H9 (cell line): ENCODE measurements at regions not wholly inside any gene's neighbourhood (a gene's known extent, or its start where the extent isn't known, plus 50 kb on each side); places are given as distances from the start of the nearest gene placed in this dataset.

Experiments
- DNase-seq: peaks from one replicate; pipeline ENCODE4 v3.0.0-alpha.2; 2017
- H2AFZ ChIP-seq: one replicate; pipeline ENCODE4 v1.6.1; 2013; ENCODE audit warnings: mild to moderate bottlenecking, low read length, control low read depth, moderate library complexity
- H2AK5ac ChIP-seq: 2 replicates; pipeline ENCODE4 v1.6.1; 2013; ENCODE audit warnings: low read length, control low read depth, mixed read lengths; ENCODE audit not compliant: insufficient read length
- H2BK120ac ChIP-seq: one replicate; pipeline ENCODE4 v1.6.1; 2013; ENCODE audit warnings: low read depth, mild to moderate bottlenecking, low read length, control low read depth, inconsistent platforms; ENCODE audit not compliant: poor library complexity, severe bottlenecking
- H2BK12ac ChIP-seq: 2 replicates; pipeline ENCODE4 v1.6.1; 2013; ENCODE audit warnings: low read length, control low read depth, mixed read lengths, low read depth; ENCODE audit not compliant: insufficient read length
- H2BK15ac ChIP-seq: 2 replicates; pipeline ENCODE4 v1.6.1; 2013; ENCODE audit warnings: low read depth, low read length, control low read depth
- H2BK20ac ChIP-seq: one replicate; pipeline ENCODE4 v1.6.1; 2013; ENCODE audit warnings: low read depth, mild to moderate bottlenecking, low read length, control low read depth, inconsistent platforms; ENCODE audit not compliant: poor library complexity, severe bottlenecking
- H2BK5ac ChIP-seq: 2 replicates; pipeline ENCODE4 v1.6.1; 2013; ENCODE audit warnings: low read length, control low read depth, mixed read lengths; ENCODE audit not compliant: insufficient read length
- H3K14ac ChIP-seq: 2 replicates; pipeline ENCODE4 v1.6.1; 2013; ENCODE audit warnings: low read length, control low read depth; ENCODE audit not compliant: insufficient read depth
- H3K18ac ChIP-seq: 2 replicates; pipeline ENCODE4 v1.6.1; 2013; ENCODE audit warnings: low read depth, mild to moderate bottlenecking, mixed read lengths, low read length, control low read depth; ENCODE audit not compliant: insufficient read length
- H3K23ac ChIP-seq: 2 replicates; pipeline ENCODE4 v1.6.1; 2013; ENCODE audit warnings: low read length, control low read depth, mixed read lengths, low read depth; ENCODE audit not compliant: insufficient read length
- H3K23me2 ChIP-seq: 2 replicates; pipeline ENCODE4 v1.6.1; 2013; ENCODE audit warnings: low read depth, mild to moderate bottlenecking, mixed read lengths, low read length, control low read depth; ENCODE audit not compliant: insufficient read length, poor library complexity, severe bottlenecking
- H3K27ac ChIP-seq: 2 replicates; pipeline ENCODE4 v1.5.1; 2013; ENCODE audit warnings: low read length, control low read depth, mixed read lengths, low read depth; ENCODE audit not compliant: insufficient read length
- H3K27me3 ChIP-seq: 2 replicates; pipeline ENCODE4 v1.6.1; 2013; ENCODE audit warnings: low read length, control low read depth, inconsistent platforms; ENCODE audit not compliant: insufficient read depth
- H3K4ac ChIP-seq: 2 replicates; pipeline ENCODE4 v1.6.1; 2013; ENCODE audit warnings: low read depth, mild to moderate bottlenecking, control low read depth, inconsistent platforms, low read length, moderate library complexity
- H3K4me1 ChIP-seq: 2 replicates; pipeline ENCODE4 v1.6.1; 2013; ENCODE audit warnings: low read length, control low read depth, inconsistent platforms; ENCODE audit not compliant: insufficient read depth
- H3K4me2 ChIP-seq: 2 replicates; pipeline ENCODE4 v1.6.1; 2013; ENCODE audit warnings: low read length, control low read depth, mixed read lengths; ENCODE audit not compliant: insufficient read length, insufficient read depth
- H3K56ac ChIP-seq: 2 replicates; pipeline ENCODE4 v1.6.1; 2013; ENCODE audit warnings: low read depth, mild to moderate bottlenecking, mixed read lengths, low read length, control low read depth; ENCODE audit not compliant: insufficient read length
- H3K79me1 ChIP-seq: 2 replicates; pipeline ENCODE4 v1.6.1; 2013; ENCODE audit warnings: low read depth, mild to moderate bottlenecking, moderate library complexity, low read length, control low read depth, inconsistent platforms; ENCODE audit not compliant: insufficient read depth, poor library complexity, severe bottlenecking
- H3K79me2 ChIP-seq: 2 replicates; pipeline ENCODE4 v1.6.1; 2013; ENCODE audit warnings: low read length, control low read depth, inconsistent platforms; ENCODE audit not compliant: insufficient read depth
- H3K9ac ChIP-seq: 2 replicates; pipeline ENCODE4 v1.6.1; 2013; ENCODE audit warnings: low read length, control low read depth, mixed read lengths; ENCODE audit not compliant: insufficient read length; ENCODE audit errors: extremely low read depth
- H3K9me3 ChIP-seq: one replicate; pipeline ENCODE4 v1.6.1; 2013; ENCODE audit warnings: low read depth, low read length, inconsistent platforms; ENCODE audit not compliant: control insufficient read depth
- H3T11ph ChIP-seq: one replicate; pipeline ENCODE4 v1.6.1; 2013; ENCODE audit warnings: mild to moderate bottlenecking, low read length, control low read depth, inconsistent platforms
- H4K20me1 ChIP-seq: one replicate; pipeline ENCODE4 v1.6.1; 2013; ENCODE audit not compliant: control insufficient read depth, insufficient read length, insufficient read depth
- H4K5ac ChIP-seq: 2 replicates; pipeline ENCODE4 v1.6.1; 2013; ENCODE audit warnings: low read depth, mild to moderate bottlenecking, mixed read lengths, low read length, control low read depth; ENCODE audit not compliant: insufficient read length
- H4K8ac ChIP-seq: replicated peaks from 2 replicates; pipeline ENCODE4 v1.6.1; 2013; ENCODE audit warnings: low read length, control low read depth, mixed read lengths, low read depth; ENCODE audit not compliant: insufficient read length
- H4K91ac ChIP-seq: 2 replicates; pipeline ENCODE4 v1.6.1; 2013; ENCODE audit warnings: low read depth, mild to moderate bottlenecking, moderate library complexity, mixed read lengths, low read length, control low read depth; ENCODE audit not compliant: insufficient read length
- H3K27ac Mint-ChIP-seq, 3 experiments: 2 replicates in 2 of 3; 3 replicates in 1 of 3; pipeline ENCODE4 v1.8.0; 2020 to 2021; ENCODE audit warnings: mixed read lengths in 3 of 3, mild to moderate bottlenecking in 1 of 3, moderate library complexity in 1 of 3
- H3K27me3 Mint-ChIP-seq: 2 replicates; pipeline ENCODE4 v1.8.0; 2021; ENCODE audit warnings: low read depth, mild to moderate bottlenecking, moderate library complexity, mixed read lengths
- H3K36me3 Mint-ChIP-seq, 3 experiments: 2 replicates in 2 of 3; 3 replicates in 1 of 3; pipeline ENCODE4 v1.8.0; 2020 to 2021; ENCODE audit warnings: low read depth in 3 of 3, mixed read lengths in 3 of 3; ENCODE audit not compliant: insufficient read depth in 1 of 3
- H3K4me1 Mint-ChIP-seq, 2 experiments: 2 replicates each; pipeline ENCODE4 v1.8.0; 2020; ENCODE audit warnings: mixed read lengths in 2 of 2
- H3K4me3 Mint-ChIP-seq, 2 experiments: 2 replicates in 1 of 2; 3 replicates in 1 of 2; pipeline ENCODE4 v1.8.0; 2020 to 2021; ENCODE audit warnings: mild to moderate bottlenecking in 2 of 2, mixed read lengths in 2 of 2, moderate library complexity in 1 of 2
- H3K9me3 Mint-ChIP-seq, 2 experiments: 2 replicates in 1 of 2; 3 replicates in 1 of 2; pipeline ENCODE4 v1.8.0; 2020; ENCODE audit warnings: mild to moderate bottlenecking in 2 of 2, mixed read lengths in 2 of 2, moderate library complexity in 1 of 2
- TF ChIP-seq, protein P1 (sequence below): fragments of 200-600 bp; sonication (generic); conservative IDR thresholded peaks from 3 replicates; pipeline ENCODE4 v1.8.0; 2021; ENCODE audit warnings: antibody characterized with exemption, mild to moderate bottlenecking

DNA sequence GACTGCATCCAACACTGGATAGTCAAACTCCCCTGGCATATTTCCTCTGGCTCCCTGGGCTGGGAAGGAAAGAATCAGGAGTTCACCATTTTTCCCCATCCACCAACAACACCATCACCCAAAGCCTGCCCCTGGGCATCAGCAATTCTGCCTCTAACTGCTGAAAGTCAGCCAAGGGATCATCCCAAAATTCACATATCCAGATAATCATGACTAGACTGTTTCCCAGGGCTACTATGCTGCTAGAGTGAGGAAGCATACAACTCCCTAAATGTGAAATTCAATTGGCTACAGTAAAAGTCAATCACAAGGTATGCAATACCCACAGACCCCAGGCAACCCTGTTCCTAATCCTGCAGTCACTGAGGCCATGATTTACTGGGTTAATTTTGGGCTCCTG lies 230.6 kb downstream of the C16orf95 start:
- no peak overlapping the region for H4K91ac ChIP-seq
- H3K4me2 ChIP-seq = no peak overlapping the region
- Mint-ChIP-seq H3K9me3 (peaks cover 24 to 25% of the 10 kb centered on the region in 2 experiments), H3K4me1 (peaks cover 29 to 30% of the 10 kb centered on the region in 2 experiments), H3K36me3 (peaks cover 4 to 21% (median 9%) of the 10 kb centered on the region in 3 experiments), H3K27ac (peak overlapping the region in 2 of 3 experiments; percentile 54 to 60; a peak in 3 of 7 replicates), H3K4me3 (no peak overlapping the region), H3K27me3 (peaks cover 8% of the 10 kb centered on the region; the same call in 1 of the 2 replicates)
- no peak overlapping the region for H2BK20ac ChIP-seq
- H2AK5ac ChIP-seq = no peak overlapping the region
- H3K9ac ChIP-seq = no peak overlapping the region
- no peak overlapping the region for H3K27ac ChIP-seq
- H3K79me2 ChIP-seq = no peaks in the 10 kb centered on the region
- no peak overlapping the region for H3K23ac ChIP-seq
- no peak overlapping the region for H2BK12ac ChIP-seq
- H4K20me1 ChIP-seq = no peaks in the 10 kb centered on the region
- H3K79me1 ChIP-seq = no peaks in the 10 kb centered on the region
- H2BK15ac ChIP-seq = no peak overlapping the region
- H3K9me3 ChIP-seq = peaks cover 5% of the 10 kb centered on the region
- no peaks in the 10 kb centered on the region for H3K27me3 ChIP-seq
- H4K8ac ChIP-seq = no peak overlapping the region
- H3K18ac ChIP-seq = no peak overlapping the region
- no peak overlapping the region for H2AFZ ChIP-seq
- no peak overlapping the region for H3K56ac ChIP-seq
- H3K4me1 ChIP-seq = no peaks in the 10 kb centered on the region
- no peak overlapping the region for H3K4ac ChIP-seq
- H3K23me2 ChIP-seq = no peaks in the 10 kb centered on the region
- H2BK120ac ChIP-seq = no peak overlapping the region
- no peak overlapping the region for H4K5ac ChIP-seq
- DNase-seq = no peak
- TF ChIP-seq, protein P1, sequence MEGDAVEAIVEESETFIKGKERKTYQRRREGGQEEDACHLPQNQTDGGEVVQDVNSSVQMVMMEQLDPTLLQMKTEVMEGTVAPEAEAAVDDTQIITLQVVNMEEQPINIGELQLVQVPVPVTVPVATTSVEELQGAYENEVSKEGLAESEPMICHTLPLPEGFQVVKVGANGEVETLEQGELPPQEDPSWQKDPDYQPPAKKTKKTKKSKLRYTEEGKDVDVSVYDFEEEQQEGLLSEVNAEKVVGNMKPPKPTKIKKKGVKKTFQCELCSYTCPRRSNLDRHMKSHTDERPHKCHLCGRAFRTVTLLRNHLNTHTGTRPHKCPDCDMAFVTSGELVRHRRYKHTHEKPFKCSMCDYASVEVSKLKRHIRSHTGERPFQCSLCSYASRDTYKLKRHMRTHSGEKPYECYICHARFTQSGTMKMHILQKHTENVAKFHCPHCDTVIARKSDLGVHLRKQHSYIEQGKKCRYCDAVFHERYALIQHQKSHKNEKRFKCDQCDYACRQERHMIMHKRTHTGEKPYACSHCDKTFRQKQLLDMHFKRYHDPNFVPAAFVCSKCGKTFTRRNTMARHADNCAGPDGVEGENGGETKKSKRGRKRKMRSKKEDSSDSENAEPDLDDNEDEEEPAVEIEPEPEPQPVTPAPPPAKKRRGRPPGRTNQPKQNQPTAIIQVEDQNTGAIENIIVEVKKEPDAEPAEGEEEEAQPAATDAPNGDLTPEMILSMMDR = no peak
- H3K14ac ChIP-seq = no peak overlapping the region
- H3T11ph ChIP-seq = no peak overlapping the region
- no peak overlapping the region for H2BK5ac ChIP-seq
